RWPE2 (cell line): ENCODE measurements at regions not wholly inside any gene's neighbourhood (a gene's known extent, or its start where the extent isn't known, plus 50 kb on each side); places are given as distances from the start of the nearest gene placed in this dataset.

ENCODE experiments used
- ATAC-seq: fragments of 200-7000 bp; cut with Tn5 transposase; 3 replicates; pipeline ENCODE4 v1.9.1; 2021; ENCODE audit warnings: low read depth
- DNase-seq: peaks from one replicate; pipeline ENCODE4 v3.0.0-alpha.2; 2020; ENCODE audit warnings: low spot score
- H3K27ac ChIP-seq: fragments of 450-650 bp; 2 replicates; pipeline ENCODE4 v1.5.1; 2017; ENCODE audit warnings: mild to moderate bottlenecking; ENCODE audit not compliant: poor library complexity, severe bottlenecking
- H3K27me3 ChIP-seq: fragments of 250-450 bp; sonication (Bioruptor Pico); 2 replicates; pipeline ENCODE4 v1.5.1; 2021; ENCODE audit warnings: mild to moderate bottlenecking, moderate library complexity; ENCODE audit not compliant: insufficient read depth, poor library complexity, severe bottlenecking
- H3K36me3 ChIP-seq: fragments of 250-450 bp; sonication (Bioruptor Pico); 2 replicates; pipeline ENCODE4 v1.5.1; 2020; ENCODE audit warnings: low read depth, mild to moderate bottlenecking, moderate library complexity
- H3K4me1 ChIP-seq: fragments of 250-450 bp; sonication (Bioruptor Pico); 2 replicates; pipeline ENCODE4 v1.5.1; 2021; ENCODE audit warnings: mild to moderate bottlenecking, moderate library complexity; ENCODE audit not compliant: insufficient read depth, poor library complexity, severe bottlenecking
- H3K4me3 ChIP-seq: fragments of 250-450 bp; sonication (Bioruptor Pico); 2 replicates; pipeline ENCODE4 v1.5.1; 2021; ENCODE audit warnings: mild to moderate bottlenecking, moderate library complexity; ENCODE audit not compliant: severe bottlenecking
- H3K9me3 ChIP-seq: fragments of 250-450 bp; sonication (Bioruptor Pico); 2 replicates; pipeline ENCODE4 v1.5.1; 2021; ENCODE audit warnings: mild to moderate bottlenecking, moderate library complexity; ENCODE audit not compliant: severe bottlenecking
- CTCF ChIP-seq: fragments of 450-650 bp; IDR thresholded peaks from one replicate; pipeline ENCODE4 v1.5.1; 2017; ENCODE audit warnings: mild to moderate bottlenecking, moderate library complexity; ENCODE audit not compliant: poor library complexity, severe bottlenecking

- H3K36me3 ChIP-seq = no peaks in the 10 kb centered on the region
- H3K27me3 ChIP-seq = no peaks in the 10 kb centered on the region
- ATAC-seq (no peak), DNase-seq (no peak)
- H3K27ac ChIP-seq = no peak overlapping the region
- H3K9me3 ChIP-seq = no peaks in the 10 kb centered on the region
- no peak overlapping the region for H3K4me3 ChIP-seq
- no peak for TF ChIP-seq CTCF
- H3K4me1 ChIP-seq = no peaks in the 10 kb centered on the region
These were observed 74.9 kb upstream of the DBX1 start for GRCh38 chr11:20235164-20235563.

- no peak overlapping the region for H3K27ac ChIP-seq
- no peak for TF ChIP-seq CTCF
- ATAC-seq = no peak
These were observed 67.4 kb upstream of the DBX1 start for GRCh38 chr11:20227631-20228030.

GRCh38 chr11:20226933-20227332, 66.7 kb upstream of the DBX1 start:
- H3K4me1 ChIP-seq = no peaks in the 10 kb centered on the region
- peaks cover 6% of the 10 kb centered on the region for H3K27me3 ChIP-seq
- no peaks in the 10 kb centered on the region for H3K9me3 ChIP-seq
- no peak for ATAC-seq
- no peak overlapping the region for H3K27ac ChIP-seq
- H3K36me3 ChIP-seq = no peaks in the 10 kb centered on the region
- no peak for DNase-seq
- no peak overlapping the region for H3K4me3 ChIP-seq
- TF ChIP-seq CTCF = no peak

More at GRCh38 chr11:20227631-20228030, 67.4 kb upstream of the DBX1 start:
- Histone ChIP-seq H3K4me3 (no peak overlapping the region), H3K27me3 (peaks cover 6% of the 10 kb centered on the region), H3K9me3 (no peaks in the 10 kb centered on the region), H3K4me1 (no peaks in the 10 kb centered on the region), H3K36me3 (no peaks in the 10 kb centered on the region)
- DNase-seq = no peak

- no peak for TF ChIP-seq CTCF
- DNase-seq (no peak), ATAC-seq (no peak)
- Histone ChIP-seq H3K9me3 (no peaks in the 10 kb centered on the region), H3K36me3 (no peaks in the 10 kb centered on the region), H3K4me3 (no peak overlapping the region), H3K4me1 (no peaks in the 10 kb centered on the region), H3K27me3 (peaks cover 2% of the 10 kb centered on the region), H3K27ac (no peak overlapping the region)
These were observed 61.3 kb upstream of the DBX1 start for GRCh38 chr11:20221566-20221965.

GRCh38 chr11:20213790-20214189, 53.5 kb upstream of the DBX1 start:
- H3K4me3 ChIP-seq = no peak overlapping the region
- ATAC-seq = no peak
- H3K27me3 ChIP-seq = peaks cover 26% of the 10 kb centered on the region
- no peak for TF ChIP-seq CTCF
- no peak overlapping the region for H3K27ac ChIP-seq
- DNase-seq = no peak
- no peaks in the 10 kb centered on the region for H3K36me3 ChIP-seq
- H3K4me1 ChIP-seq = no peaks in the 10 kb centered on the region
- no peaks in the 10 kb centered on the region for H3K9me3 ChIP-seq
